Effector memory CD8-positive, alpha-beta T cell (primary cell): ENCODE measurements at regions not wholly inside any gene's neighbourhood (a gene's known extent, or its start where the extent isn't known, plus 50 kb on each side); places are given as distances from the start of the nearest gene placed in this dataset.

Experiments used
- ATAC-seq: fragments of 150-1000 bp; cut with Tn5 transposase; replicated peaks from 2 replicates; pipeline ENCODE4 v1.10.0; 2021; ENCODE audit warnings: mild to moderate bottlenecking, moderate library complexity
- DNase-seq, 3 experiments: peaks; one replicate each; pipeline ENCODE4 v3.0.0; 2021
- H3K27ac Mint-ChIP-seq, 2 donors: one replicate each; pipeline ENCODE4 v1.8.0; 2022; ENCODE audit warnings: mild to moderate bottlenecking in 2 of 2, mixed read lengths in 2 of 2, moderate library complexity in 2 of 2
- H3K27me3 Mint-ChIP-seq, 2 donors: one replicate each; pipeline ENCODE4 v1.8.0; 2022; ENCODE audit warnings: mixed read lengths in 2 of 2
- H3K36me3 Mint-ChIP-seq: one replicate; pipeline ENCODE4 v1.8.0; 2022; ENCODE audit warnings: mild to moderate bottlenecking, moderate library complexity, mixed read lengths; ENCODE audit not compliant: insufficient read depth
- H3K4me1 Mint-ChIP-seq, 2 donors: one replicate each; pipeline ENCODE4 v1.8.0; 2022; ENCODE audit warnings: low read depth in 2 of 2, mixed read lengths in 2 of 2
- H3K4me3 Mint-ChIP-seq, 2 donors: one replicate each; pipeline ENCODE4 v1.8.0; 2022; ENCODE audit warnings: mild to moderate bottlenecking in 2 of 2, mixed read lengths in 2 of 2, moderate library complexity in 2 of 2
- H3K9me3 Mint-ChIP-seq, 2 donors: one replicate each; pipeline ENCODE4 v1.8.0; 2022; ENCODE audit warnings: mixed read lengths in 2 of 2

- H3K36me3 Mint-ChIP-seq, result no peaks in the 10 kb centered on the region
- no peak overlapping the region for H3K4me3 Mint-ChIP-seq
- peaks cover 2 to 6% of the 10 kb centered on the region in 2 donors for H3K9me3 Mint-ChIP-seq
- H3K27me3 Mint-ChIP-seq, result no peaks in the 10 kb centered on the region
- no peaks in the 10 kb centered on the region for H3K4me1 Mint-ChIP-seq
- DNase-seq (no peak), ATAC-seq (no peak)
- no peak overlapping the region for H3K27ac Mint-ChIP-seq
Observed at GRCh38 chr6:147710890-147711289, 202.4 kb downstream of the SAMD5 start.

DNA sequence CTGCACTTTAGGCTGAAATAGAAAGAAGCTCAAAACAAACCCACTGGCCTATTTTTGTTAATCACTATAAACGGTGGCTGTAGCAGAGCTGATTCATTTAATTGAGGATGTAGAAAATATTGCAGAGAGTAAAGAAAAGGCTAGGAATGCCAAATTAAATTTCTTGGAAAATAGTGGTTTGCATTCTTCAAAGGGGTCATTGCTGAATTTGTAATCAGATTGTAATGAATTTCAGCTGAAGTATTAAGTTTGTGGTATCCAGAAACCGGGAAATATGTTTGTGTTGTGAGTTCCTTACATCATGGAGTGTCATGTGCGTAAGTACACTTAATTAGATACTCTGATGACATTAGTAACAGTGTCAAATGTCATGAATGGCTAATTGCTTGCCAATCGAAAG lies 203.0 kb downstream of the SAMD5 start:
- no peak overlapping the region for H3K4me3 Mint-ChIP-seq
- ATAC-seq (no peak), DNase-seq (no peak)
- H3K27ac Mint-ChIP-seq, result no peak overlapping the region
- no peaks in the 10 kb centered on the region for H3K27me3 Mint-ChIP-seq
- peaks cover 2 to 6% of the 10 kb centered on the region in 2 donors for H3K9me3 Mint-ChIP-seq
- no peaks in the 10 kb centered on the region for H3K4me1 Mint-ChIP-seq
- H3K36me3 Mint-ChIP-seq, result no peaks in the 10 kb centered on the region

DNA sequence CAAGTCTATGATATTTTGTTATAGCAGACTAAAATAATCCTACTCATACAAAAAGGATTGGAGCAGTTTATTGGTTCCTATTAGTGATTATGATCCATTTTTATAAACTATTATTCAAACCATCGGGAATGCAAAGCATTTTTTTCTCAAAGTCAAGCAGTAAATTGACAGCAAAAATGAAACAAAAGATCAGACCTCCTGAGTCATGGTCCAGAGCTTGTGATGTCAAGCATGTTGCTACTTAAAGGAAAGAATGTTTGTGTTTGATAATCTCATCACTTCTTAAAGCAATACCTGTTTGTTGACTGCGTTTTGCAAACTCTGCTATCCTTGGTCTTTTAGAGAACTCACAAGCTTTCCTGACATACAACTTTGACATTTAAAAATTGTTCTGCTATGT lies 204.4 kb downstream of the SAMD5 start:
- Mint-ChIP-seq H3K4me1 (no peaks in the 10 kb centered on the region), H3K9me3 (peaks cover 2 to 7% of the 10 kb centered on the region in 2 donors), H3K27ac (no peak overlapping the region), H3K4me3 (no peak overlapping the region), H3K36me3 (peaks cover 5% of the 10 kb centered on the region), H3K27me3 (no peaks in the 10 kb centered on the region)
- DNase-seq (no peak), ATAC-seq (no peak)

GRCh38 chr6:147715035-147715434 lies 206.5 kb downstream of the SAMD5 start:
- H3K9me3 Mint-ChIP-seq, result peaks cover 2 to 8% of the 10 kb centered on the region in 2 donors
- H3K4me1 Mint-ChIP-seq, result no peaks in the 10 kb centered on the region
- H3K4me3 Mint-ChIP-seq, result no peak overlapping the region
- no peak for DNase-seq
- H3K27me3 Mint-ChIP-seq, result no peaks in the 10 kb centered on the region
- H3K27ac Mint-ChIP-seq, result no peak overlapping the region
- no peak for ATAC-seq
- H3K36me3 Mint-ChIP-seq, result peaks cover 6% of the 10 kb centered on the region

DNA sequence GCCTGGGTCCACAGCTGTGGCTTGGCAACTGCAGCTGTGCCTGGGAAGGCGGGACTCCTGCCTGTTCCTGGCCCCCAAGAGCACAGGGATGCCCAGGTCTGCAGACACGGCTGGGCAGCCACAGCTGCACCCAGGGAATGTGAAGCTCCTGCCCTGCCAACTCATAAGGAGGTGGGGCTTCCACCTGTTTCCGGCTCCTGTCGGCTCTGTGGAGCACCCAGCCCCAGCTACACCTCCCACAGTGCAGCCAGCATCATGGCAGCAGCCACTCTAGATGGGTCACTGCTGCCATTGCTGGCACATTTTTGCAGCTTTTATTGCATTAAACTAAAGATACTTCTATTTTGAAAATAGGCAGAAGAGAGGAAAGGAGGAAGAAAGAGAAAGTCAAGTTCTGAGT lies 207.9 kb downstream of the SAMD5 start:
- peaks cover 6% of the 10 kb centered on the region for H3K36me3 Mint-ChIP-seq
- H3K27me3 Mint-ChIP-seq, result no peaks in the 10 kb centered on the region
- ATAC-seq (no peak), DNase-seq (no peak)
- H3K4me3 Mint-ChIP-seq, result no peak overlapping the region
- H3K4me1 Mint-ChIP-seq, result no peaks in the 10 kb centered on the region
- H3K9me3 Mint-ChIP-seq, result peaks cover 2 to 6% of the 10 kb centered on the region in 2 donors
- no peak overlapping the region for H3K27ac Mint-ChIP-seq

- no peaks in the 10 kb centered on the region for H3K4me1 Mint-ChIP-seq
- ATAC-seq, result no peak
- no peak overlapping the region for H3K27ac Mint-ChIP-seq
- no peak overlapping the region for H3K4me3 Mint-ChIP-seq
- H3K9me3 Mint-ChIP-seq, result peaks cover 0 to 14% of the 10 kb centered on the region in 2 donors
- DNase-seq, result no peak
- peaks cover 6% of the 10 kb centered on the region for H3K36me3 Mint-ChIP-seq
- H3K27me3 Mint-ChIP-seq, result no peaks in the 10 kb centered on the region
Observed at GRCh38 chr6:147717991-147718390, 209.5 kb downstream of the SAMD5 start.

DNA sequence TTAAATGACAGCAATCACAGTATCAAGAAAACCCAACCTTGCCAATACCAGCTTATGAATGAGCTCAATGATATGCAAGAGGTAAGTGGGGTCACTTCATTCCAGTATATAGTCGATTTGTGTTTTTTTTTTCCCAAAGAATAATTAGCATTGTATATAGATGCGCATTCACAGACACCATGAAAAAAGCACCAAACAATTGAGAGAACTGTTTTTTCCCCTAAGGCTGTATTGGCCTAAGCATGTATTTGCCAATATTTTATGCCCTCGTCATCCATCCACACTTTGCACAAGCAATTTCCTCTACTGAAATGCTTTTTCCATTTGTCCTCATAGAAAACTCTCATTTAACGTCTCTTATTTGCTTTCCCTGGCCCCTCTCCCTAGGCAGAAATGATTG lies 213.7 kb downstream of the SAMD5 start:
- DNase-seq (no peak), ATAC-seq (no peak)
- peaks cover 6% of the 10 kb centered on the region for H3K36me3 Mint-ChIP-seq
- H3K27me3 Mint-ChIP-seq, result no peaks in the 10 kb centered on the region
- no peak overlapping the region for H3K4me3 Mint-ChIP-seq
- H3K9me3 Mint-ChIP-seq, result peaks cover 0 to 21% of the 10 kb centered on the region in 2 donors
- H3K4me1 Mint-ChIP-seq, result no peaks in the 10 kb centered on the region
- no peak overlapping the region for H3K27ac Mint-ChIP-seq

DNA sequence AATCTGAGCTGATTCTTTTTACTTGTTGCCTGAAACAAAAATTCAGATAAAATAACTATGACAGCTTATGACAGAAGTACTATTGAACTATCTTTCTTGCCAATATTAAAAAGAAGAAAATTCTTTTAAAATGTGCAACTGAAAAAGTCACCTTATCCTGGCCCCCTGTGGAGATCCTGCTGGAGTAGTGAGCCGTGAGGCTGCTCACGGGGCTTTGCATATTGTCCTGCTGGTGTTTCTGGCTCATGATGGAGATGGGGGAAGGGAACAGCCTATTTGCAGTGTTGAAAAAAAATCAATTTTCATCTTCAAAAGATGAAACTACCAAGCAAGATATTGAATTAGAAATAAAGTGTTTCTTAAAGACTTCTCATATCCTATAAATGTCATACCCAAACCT lies 216.0 kb downstream of the SAMD5 start:
- Mint-ChIP-seq H3K4me3 (no peak overlapping the region), H3K36me3 (no peaks in the 10 kb centered on the region), H3K4me1 (no peaks in the 10 kb centered on the region), H3K27ac (no peak overlapping the region), H3K9me3 (peaks cover 2 to 14% of the 10 kb centered on the region in 2 donors), H3K27me3 (no peaks in the 10 kb centered on the region)
- no peak for DNase-seq
- no peak for ATAC-seq

DNA sequence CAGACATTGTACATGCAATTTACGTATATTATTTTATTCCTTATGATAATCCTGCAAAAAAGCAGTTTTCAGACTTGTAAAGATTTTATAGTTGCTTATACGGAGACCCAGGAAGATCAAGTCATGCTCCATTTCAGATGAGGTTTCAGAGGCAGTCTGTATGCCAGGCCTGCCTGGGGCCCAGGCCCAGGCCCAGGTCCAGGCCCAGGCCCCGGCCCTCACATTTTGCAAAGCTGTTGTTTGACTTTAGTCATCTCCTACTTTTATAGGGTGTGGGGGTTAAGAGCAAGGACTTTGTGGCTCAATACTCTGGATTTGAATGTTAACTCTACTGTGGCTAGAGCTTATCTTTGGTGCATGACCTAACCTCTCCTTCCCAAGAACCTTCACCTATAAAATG lies 217.9 kb downstream of the SAMD5 start:
- H3K36me3 Mint-ChIP-seq, result no peaks in the 10 kb centered on the region
- ATAC-seq, result no peak
- no peak for DNase-seq
- no peaks in the 10 kb centered on the region for H3K27me3 Mint-ChIP-seq
- no peaks in the 10 kb centered on the region for H3K4me1 Mint-ChIP-seq
- H3K9me3 Mint-ChIP-seq, result peaks cover 2 to 14% of the 10 kb centered on the region in 2 donors
- H3K4me3 Mint-ChIP-seq, result no peak overlapping the region
- no peak overlapping the region for H3K27ac Mint-ChIP-seq

GRCh38 chr6:147728903-147729302 lies 220.4 kb downstream of the SAMD5 start:
- H3K36me3 Mint-ChIP-seq, result no peaks in the 10 kb centered on the region
- no peaks in the 10 kb centered on the region for H3K4me1 Mint-ChIP-seq
- no peak for ATAC-seq
- H3K27ac Mint-ChIP-seq, result no peak overlapping the region
- no peak for DNase-seq
- no peaks in the 10 kb centered on the region for H3K27me3 Mint-ChIP-seq
- no peak overlapping the region for H3K4me3 Mint-ChIP-seq
- peaks cover 0 to 2% of the 10 kb centered on the region in 2 donors for H3K9me3 Mint-ChIP-seq

DNA sequence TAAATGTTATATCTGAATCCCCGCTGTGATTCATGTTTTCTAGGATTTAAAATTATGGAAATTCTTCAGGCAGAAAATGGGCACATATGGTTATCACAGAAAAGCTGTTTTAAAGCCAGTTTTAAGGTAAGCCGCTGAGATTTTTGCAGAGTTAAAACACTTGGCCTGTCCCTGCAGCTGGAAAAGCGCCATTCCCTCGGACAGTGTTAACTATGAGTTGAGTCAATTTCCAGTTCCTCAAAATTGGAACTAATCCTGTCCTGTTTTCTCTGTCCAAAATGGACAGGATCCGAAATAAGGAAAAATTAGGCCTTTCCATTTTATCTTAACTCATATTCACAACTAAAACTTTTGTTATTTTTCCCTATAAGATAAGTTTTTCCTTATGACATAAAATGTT lies 225.2 kb downstream of the SAMD5 start:
- H3K9me3 Mint-ChIP-seq, result peaks cover 2 to 8% of the 10 kb centered on the region in 2 donors
- DNase-seq (no peak), ATAC-seq (no peak)
- H3K4me1 Mint-ChIP-seq, result no peaks in the 10 kb centered on the region
- no peak overlapping the region for H3K4me3 Mint-ChIP-seq
- no peaks in the 10 kb centered on the region for H3K36me3 Mint-ChIP-seq
- H3K27me3 Mint-ChIP-seq, result peaks cover 0 to 9% of the 10 kb centered on the region in 2 donors
- H3K27ac Mint-ChIP-seq, result no peak overlapping the region

GRCh38 chr6:147734151-147734550 lies 225.7 kb downstream of the SAMD5 start:
- H3K36me3 Mint-ChIP-seq, result no peaks in the 10 kb centered on the region
- ATAC-seq (no peak), DNase-seq (no peak)
- H3K4me1 Mint-ChIP-seq, result no peaks in the 10 kb centered on the region
- no peak overlapping the region for H3K4me3 Mint-ChIP-seq
- H3K27me3 Mint-ChIP-seq, result peaks cover 0 to 9% of the 10 kb centered on the region in 2 donors
- H3K9me3 Mint-ChIP-seq, result peaks cover 2 to 8% of the 10 kb centered on the region in 2 donors
- H3K27ac Mint-ChIP-seq, result no peak overlapping the region

DNA sequence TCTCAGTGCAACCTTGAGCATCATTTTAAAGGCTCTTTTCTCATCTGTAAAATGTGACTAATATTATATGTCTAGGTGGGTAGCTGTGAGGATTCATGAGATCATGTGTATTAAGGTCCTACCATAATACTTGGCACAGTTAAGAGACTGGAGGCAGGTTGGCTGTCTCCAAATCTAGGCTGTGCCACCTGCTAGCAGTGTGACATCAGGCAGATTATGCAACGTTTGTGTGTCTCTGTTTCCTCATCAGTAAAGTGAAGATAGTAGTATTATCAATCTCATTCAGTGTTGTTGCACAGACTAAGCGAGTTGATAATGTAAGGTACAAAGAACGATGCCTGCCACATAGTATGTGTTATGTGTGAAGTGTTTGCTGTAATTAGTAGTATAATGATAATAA lies 227.4 kb downstream of the SAMD5 start:
- H3K4me1 Mint-ChIP-seq, result no peaks in the 10 kb centered on the region
- no peak overlapping the region for H3K27ac Mint-ChIP-seq
- DNase-seq (no peak), ATAC-seq (no peak)
- peaks cover 0 to 9% of the 10 kb centered on the region in 2 donors for H3K27me3 Mint-ChIP-seq
- H3K4me3 Mint-ChIP-seq, result no peak overlapping the region
- H3K9me3 Mint-ChIP-seq, result peaks cover 0 to 8% of the 10 kb centered on the region in 2 donors
- H3K36me3 Mint-ChIP-seq, result no peaks in the 10 kb centered on the region

DNA sequence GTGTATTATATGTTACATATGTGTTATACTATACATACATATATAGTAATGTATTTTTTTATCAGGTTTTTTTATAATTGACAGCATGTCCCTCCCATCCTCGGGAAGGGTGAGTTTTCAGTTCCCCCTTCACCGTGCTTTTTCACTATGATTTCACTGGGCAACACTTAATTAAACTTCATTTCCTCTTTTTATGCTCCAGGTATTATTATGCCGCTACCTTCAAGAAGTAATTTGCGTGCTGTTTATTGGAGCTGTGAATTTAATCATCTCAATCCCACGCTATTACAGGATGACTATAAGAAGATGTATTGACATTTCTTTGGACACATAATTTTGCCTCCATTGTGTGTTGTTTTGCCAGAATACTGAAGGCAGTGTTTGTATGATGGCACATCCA lies 228.6 kb downstream of the SAMD5 start:
- no peak for ATAC-seq

DNA sequence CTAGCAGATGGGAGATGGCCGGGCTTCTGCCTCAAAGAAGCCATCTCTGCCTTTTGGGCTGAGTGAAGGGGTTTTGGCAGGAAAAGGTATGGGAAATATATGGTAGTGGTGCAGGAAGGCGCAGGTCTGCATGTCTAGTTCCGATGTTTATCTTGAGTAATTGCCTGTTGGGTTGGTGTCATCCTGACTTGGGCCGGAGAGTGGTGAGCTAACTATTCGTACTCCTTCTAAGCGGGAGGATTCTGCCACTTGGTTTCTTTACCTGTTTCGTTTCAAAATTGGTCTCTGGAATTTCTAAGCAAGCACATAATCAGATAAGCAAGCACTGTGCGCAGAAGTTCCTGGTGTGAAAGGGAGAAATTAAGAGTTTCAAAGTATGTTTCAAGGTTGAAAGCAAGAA lies 229.6 kb downstream of the SAMD5 start:
- Mint-ChIP-seq H3K27me3 (peaks cover 0 to 9% of the 10 kb centered on the region in 2 donors), H3K9me3 (peaks cover 0 to 8% of the 10 kb centered on the region in 2 donors), H3K36me3 (no peaks in the 10 kb centered on the region), H3K4me3 (no peak overlapping the region), H3K27ac (no peak overlapping the region), H3K4me1 (no peaks in the 10 kb centered on the region)
- no peak for DNase-seq
- no peak for ATAC-seq

More for the DNA sequence above, 228.6 kb downstream of the SAMD5 start:
- H3K4me1 Mint-ChIP-seq, result no peaks in the 10 kb centered on the region
- H3K4me3 Mint-ChIP-seq, result no peak overlapping the region
- DNase-seq, result no peak
- no peak overlapping the region for H3K27ac Mint-ChIP-seq
- H3K36me3 Mint-ChIP-seq, result no peaks in the 10 kb centered on the region
- H3K27me3 Mint-ChIP-seq, result peaks cover 0 to 9% of the 10 kb centered on the region in 2 donors
- peaks cover 0 to 8% of the 10 kb centered on the region in 2 donors for H3K9me3 Mint-ChIP-seq
